Stomach (tissue), 4 donors: ENCODE measurements at regions not wholly inside any gene's neighbourhood (a gene's known extent, or its start where the extent isn't known, plus 50 kb on each side); places are given as distances from the start of the nearest gene placed in this dataset.

Experiments
- CTCF ChIP-seq, 7 experiments: fragments of 450-650 bp in 4 of 7; fragments of 200-600 bp in 3 of 7; sonication (generic) in 3 of 7; IDR thresholded peaks; one replicate each; pipeline ENCODE4 v1.5.1; 2016 to 2019; ENCODE audit warnings: antibody characterized with exemption in 7 of 7, control low read depth in 2 of 7, mild to moderate bottlenecking in 1 of 7
- EP300 ChIP-seq: sonication (generic); formaldehyde crosslinking; IDR thresholded peaks from one replicate; pipeline ENCODE4 v1.6.1; 2017; ENCODE audit warnings: antibody characterized with exemption
- POLR2A ChIP-seq, 4 donors: fragments of 450-650 bp; IDR thresholded peaks; one replicate each; pipeline ENCODE4 v1.6.1; 2016; ENCODE audit warnings: antibody characterized with exemption in 4 of 4, control low read depth in 2 of 4, mild to moderate bottlenecking in 1 of 4, moderate library complexity in 1 of 4
- POLR2AphosphoS5 ChIP-seq, 3 donors: sonication (generic); formaldehyde crosslinking; IDR thresholded peaks; one replicate each; pipeline ENCODE4 v1.6.1; 2016; ENCODE audit warnings: antibody characterized with exemption in 3 of 3

- TF ChIP-seq CTCF (IDR thresholded peaks at IDR 0.05) (no peak), POLR2AphosphoS5 (IDR thresholded peaks at IDR 0.05) (no peak), POLR2A (IDR thresholded peaks at IDR 0.05) (no peak), EP300 (no peak)
Observed at GRCh38 chrX:113133316-113133715, 292.7 kb upstream of the AMOT start.
